ENCODE measurements at regions not wholly inside any gene's neighbourhood (a gene's known extent, or its start where the extent isn't known, plus 50 kb on each side); places are given as distances from the start of the nearest gene placed in this dataset.

GRCh38 chrX:97691901-97692455 lies 808.3 kb downstream of the RPA4 start:
- no peaks in the 10 kb centered on the region for H3K9me3 ChIP-seq (replicated peaks; ENCODE audit: control insufficient read depth, insufficient read depth, low read depth, low read length)
- no peak for FAIRE-seq
- WGBS (ENCODE audit: insufficient coverage, low coverage, missing lambda C conversion rate) = 0% methylated on average over 1 of the region's 2 CpGs
- no peak overlapping the region for H2AFZ ChIP-seq (ENCODE audit: low read depth, low read length)
- BruUV-seq (replicated peaks) = no TSS peak
- POLR2A ChIA-PET = no interaction called here
- H3K9ac ChIP-seq (ENCODE audit: insufficient read depth in 1 of 2, low read depth in 2 of 2, low read length in 2 of 2) = no peak overlapping the region
- no peak for TF ChIP-seq ELF2 (CRISPR knock-in tag; IDR thresholded peaks at IDR 0.05)
- no peak for TF ChIP-seq ZC3H11A (IDR thresholded peaks at IDR 0.05; ENCODE audit: low read depth, low read length)
- no peak for TF ChIP-seq ZBTB1 (CRISPR knock-in tag; IDR thresholded peaks at IDR 0.05; ENCODE audit: borderline replicate concordance, low read depth)
- TF ChIP-seq ILK (tag; IDR thresholded peaks at IDR 0.05; ENCODE audit: borderline replicate concordance, low read depth) = no peak
- no peak for TF ChIP-seq BRF1 (IDR thresholded peaks at IDR 0.05; ENCODE audit: borderline replicate concordance, extremely low read depth, insufficient read length)
- TF ChIP-seq HIVEP1 (CRISPR knock-in tag; IDR thresholded peaks at IDR 0.05) = no peak
- TF ChIP-seq, protein P1, sequence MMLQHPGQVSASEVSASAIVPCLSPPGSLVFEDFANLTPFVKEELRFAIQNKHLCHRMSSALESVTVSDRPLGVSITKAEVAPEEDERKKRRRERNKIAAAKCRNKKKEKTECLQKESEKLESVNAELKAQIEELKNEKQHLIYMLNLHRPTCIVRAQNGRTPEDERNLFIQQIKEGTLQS (IDR thresholded peaks at IDR 0.05) = no peak
- TF ChIP-seq, protein P1 (CRISPR knock-in tag; conservative IDR thresholded peaks at IDR 0.05) = no peak
- TF ChIP-seq LCOR (CRISPR knock-in tag; IDR thresholded peaks at IDR 0.05) = no peak
- no peak for TF ChIP-seq ESRRB (CRISPR knock-in tag; IDR thresholded peaks at IDR 0.05; ENCODE audit: borderline replicate concordance)
- no peak for TF ChIP-seq BMI1 (IDR thresholded peaks at IDR 0.05; ENCODE audit: low read length)
- no peak for TF ChIP-seq ZBTB9 (CRISPR knock-in tag; IDR thresholded peaks at IDR 0.05)
- TF ChIP-seq ZNF324 (CRISPR knock-in tag; IDR thresholded peaks at IDR 0.05) = no peak
- no peak for TF ChIP-seq TAF7 (tag; IDR thresholded peaks at IDR 0.05)
- no peak for TF ChIP-seq ZNF347 (CRISPR knock-in tag; IDR thresholded peaks at IDR 0.05; ENCODE audit: low read depth)
- TF ChIP-seq POLR3G (IDR thresholded peaks at IDR 0.05; ENCODE audit: extremely low read depth, insufficient read length, insufficient replicate concordance) = no peak
- TF ChIP-seq USF1 (CRISPR knock-in tag; IDR thresholded peaks at IDR 0.05) = no peak
- TF ChIP-seq RBFOX2 (IDR thresholded peaks at IDR 0.05; ENCODE audit: low read depth, low read length) = no peak
- no peak for TF ChIP-seq CBX2 (IDR thresholded peaks at IDR 0.05; ENCODE audit: insufficient read depth, low read length, poor library complexity, severe bottlenecking)
- H3K4me2 ChIP-seq (ENCODE audit: insufficient read depth, low read length) = no peak overlapping the region
- no peak for DNase-seq (ENCODE audit: extremely low read depth in 1 of 4, low spot score in 3 of 4)
- H3K4me1 ChIP-seq (replicated peaks in 1 of 2; ENCODE audit: control insufficient read depth in 2 of 2, insufficient read depth in 2 of 2, low read length in 2 of 2) = no peaks in the 10 kb centered on the region
- no peaks in the 10 kb centered on the region for H3K9me1 ChIP-seq (ENCODE audit: control insufficient read depth, insufficient read depth, low read length)
- intact Hi-C loops (cut with micrococcal nuclease) (no loop called here), in situ Hi-C loops (cut with MboI) (no loop called here)
- no peak overlapping the region for H3K27ac ChIP-seq (ENCODE audit: extremely low read depth, low read depth, low read length)
- no peaks in the 10 kb centered on the region for H3K27me3 ChIP-seq (ENCODE audit: control insufficient read depth in 2 of 2, insufficient read depth in 2 of 2, low read length in 2 of 2)
- ATAC-seq = no peak
- no peak overlapping the region for H3K4me3 ChIP-seq
- H3K79me2 ChIP-seq (ENCODE audit: control insufficient read depth, insufficient read depth, low read length) = no peaks in the 10 kb centered on the region
- H4K20me1 ChIP-seq (replicated peaks; ENCODE audit: control insufficient read depth, insufficient read depth, low read length) = no peaks in the 10 kb centered on the region
- CTCF ChIA-PET (ENCODE audit: low intra/inter-chr PET ratio) = no interaction called here
- H3K36me3 ChIP-seq (ENCODE audit: control insufficient read depth, insufficient read depth, low read length) = no peaks in the 10 kb centered on the region
